ENCODE measurements at regions not wholly inside any gene's neighbourhood (a gene's known extent, or its start where the extent isn't known, plus 50 kb on each side); places are given as distances from the start of the nearest gene placed in this dataset.

GRCh38 chr13:47461816-47462215 is 539.3 kb downstream of the SUCLA2 start:
- no peak overlapping the region for H3K4me3 ChIP-seq (ENCODE audit: low read depth, low read length)
- TF ChIP-seq CTCF (IDR thresholded peaks at IDR 0.05; ENCODE audit: insufficient read depth, low read length, poor library complexity, severe bottlenecking) = no peak

GRCh38 chr13:47459512-47459911 is 541.6 kb downstream of the SUCLA2 start:
- Histone ChIP-seq H3K36me3 (ENCODE audit: control insufficient read depth, insufficient read depth, low read length) (no peaks in the 10 kb centered on the region), H3K27me3 (ENCODE audit: control insufficient read depth, insufficient read depth, low read length) (no peaks in the 10 kb centered on the region), H3K4me3 (ENCODE audit: low read depth, low read length) (no peak overlapping the region)
- TF ChIP-seq CTCF (IDR thresholded peaks at IDR 0.05; ENCODE audit: insufficient read depth, low read length, poor library complexity, severe bottlenecking) = peak; percentile 30
- no peak for DNase-seq (ENCODE audit: low read depth)

More at GRCh38 chr13:47461816-47462215, 539.3 kb downstream of the SUCLA2 start:
- no peak for DNase-seq (ENCODE audit: low read depth)
- no peaks in the 10 kb centered on the region for H3K27me3 ChIP-seq (ENCODE audit: control insufficient read depth, insufficient read depth, low read length)
- no peaks in the 10 kb centered on the region for H3K36me3 ChIP-seq (ENCODE audit: control insufficient read depth, insufficient read depth, low read length)

GRCh38 chr13:47457626-47458025 is 543.4 kb downstream of the SUCLA2 start:
- H3K27me3 ChIP-seq (ENCODE audit: control insufficient read depth, insufficient read depth, low read length) = no peaks in the 10 kb centered on the region
- TF ChIP-seq CTCF (IDR thresholded peaks at IDR 0.05; ENCODE audit: insufficient read depth, low read length, poor library complexity, severe bottlenecking) = no peak
- H3K36me3 ChIP-seq (ENCODE audit: control insufficient read depth, insufficient read depth, low read length) = no peaks in the 10 kb centered on the region
- no peak overlapping the region for H3K4me3 ChIP-seq (ENCODE audit: low read depth, low read length)
- no peak for DNase-seq (ENCODE audit: low read depth)

- H3K4me3 ChIP-seq (ENCODE audit: low read depth, low read length) = no peak overlapping the region
Observed at GRCh38 chr13:47455626-47456025, 545.4 kb downstream of the SUCLA2 start.

GRCh38 chr13:47454986-47455385 is 546.1 kb downstream of the SUCLA2 start:
- Histone ChIP-seq H3K4me3 (ENCODE audit: low read depth, low read length) (no peak overlapping the region), H3K36me3 (ENCODE audit: control insufficient read depth, insufficient read depth, low read length) (no peaks in the 10 kb centered on the region), H3K27me3 (ENCODE audit: control insufficient read depth, insufficient read depth, low read length) (no peaks in the 10 kb centered on the region)
- no peak for TF ChIP-seq CTCF (IDR thresholded peaks at IDR 0.05; ENCODE audit: insufficient read depth, low read length, poor library complexity, severe bottlenecking)
- DNase-seq (ENCODE audit: low read depth) = no peak

More at GRCh38 chr13:47455626-47456025, 545.4 kb downstream of the SUCLA2 start:
- H3K27me3 ChIP-seq (ENCODE audit: control insufficient read depth, insufficient read depth, low read length) = no peaks in the 10 kb centered on the region
- no peaks in the 10 kb centered on the region for H3K36me3 ChIP-seq (ENCODE audit: control insufficient read depth, insufficient read depth, low read length)
- peak; percentile 15 for TF ChIP-seq CTCF (IDR thresholded peaks at IDR 0.05; ENCODE audit: insufficient read depth, low read length, poor library complexity, severe bottlenecking)
- no peak for DNase-seq (ENCODE audit: low read depth)

- Histone ChIP-seq H3K36me3 (ENCODE audit: control insufficient read depth, insufficient read depth, low read length) (no peaks in the 10 kb centered on the region), H3K4me3 (ENCODE audit: low read depth, low read length) (no peak overlapping the region), H3K27me3 (ENCODE audit: control insufficient read depth, insufficient read depth, low read length) (no peaks in the 10 kb centered on the region)
- no peak for DNase-seq (ENCODE audit: low read depth)
- no peak for TF ChIP-seq CTCF (IDR thresholded peaks at IDR 0.05; ENCODE audit: insufficient read depth, low read length, poor library complexity, severe bottlenecking)
Observed at GRCh38 chr13:47437406-47437805, 540.6 kb upstream of the HTR2A start.

All from kidney epithelial cell (primary cell).